NCI-H128 (cell line): ENCODE measurements at regions not wholly inside any gene's neighbourhood (a gene's known extent, or its start where the extent isn't known, plus 50 kb on each side); places are given as distances from the start of the nearest gene placed in this dataset.
A peak's percentile ranks its signal among the peaks of the same experiment; 100 is the strongest.

Source experiments
- DNase-seq: peaks from one replicate; lab custom pipeline; 2025; ENCODE audit not compliant: unreplicated experiment; lab: John Stamatoyannopoulos, UW

GRCh38 chr1:22313321-22313720, 138.3 kb upstream of the ZBTB40 start:
- no peak for DNase-seq

- DNase-seq: no peak
Measured at GRCh38 chr1:22314706-22315105, 136.9 kb upstream of the ZBTB40 start.

- DNase-seq: no peak
Measured at GRCh38 chr1:22315315-22316078, 136.2 kb upstream of the ZBTB40 start.

GRCh38 chr1:22317231-22317919, 134.3 kb upstream of the ZBTB40 start:
- DNase-seq: no peak

GRCh38 chr1:22317920-22318243, 133.8 kb upstream of the ZBTB40 start:
- DNase-seq: no peak

- DNase-seq: peak; percentile 55
Measured at GRCh38 chr1:22318279-22318981, 133.2 kb upstream of the ZBTB40 start.

GRCh38 chr1:22319608-22320007, 132.0 kb upstream of the ZBTB40 start:
- DNase-seq: no peak

- DNase-seq: peak; percentile 18
Measured at GRCh38 chr1:22320587-22321344, 130.9 kb upstream of the ZBTB40 start.

GRCh38 chr1:22321917-22322316, 129.7 kb upstream of the ZBTB40 start:
- DNase-seq: no peak

- DNase-seq: no peak
Measured at GRCh38 chr1:22323141-22323845, 128.4 kb upstream of the ZBTB40 start.

GRCh38 chr1:22323846-22324504, 127.7 kb upstream of the ZBTB40 start:
- DNase-seq: no peak

- no peak for DNase-seq
Measured at GRCh38 chr1:22325531-22326371, 125.9 kb upstream of the ZBTB40 start.

- DNase-seq: no peak
Measured at GRCh38 chr1:22326372-22326915, 125.2 kb upstream of the ZBTB40 start.

GRCh38 chr1:22326931-22327330, 124.7 kb upstream of the ZBTB40 start:
- no peak for DNase-seq

- no peak for DNase-seq
Measured at GRCh38 chr1:22327411-22327810, 124.2 kb upstream of the ZBTB40 start.

- DNase-seq: no peak
Measured at GRCh38 chr1:22328331-22329147, 123.1 kb upstream of the ZBTB40 start.

GRCh38 chr1:22329148-22329515, 122.5 kb upstream of the ZBTB40 start:
- DNase-seq: no peak

- no peak for DNase-seq
Measured at GRCh38 chr1:22330092-22330759, 121.4 kb upstream of the ZBTB40 start.
